ENCODE measurements at regions not wholly inside any gene's neighbourhood (a gene's known extent, or its start where the extent isn't known, plus 50 kb on each side); places are given as distances from the start of the nearest gene placed in this dataset.

GRCh38 chr13:56189978-56190377 lies 950.7 kb upstream of the PRR20A start:
- no peaks in the 10 kb centered on the region for H3K36me3 ChIP-seq (replicated peaks)
- TF ChIP-seq CTCF (IDR thresholded peaks at IDR 0.05; ENCODE audit: low read depth, low read length, missing control alignments) = no peak
- no peak for DNase-seq
- no peak overlapping the region for H3K27ac ChIP-seq
- H3K4me3 ChIP-seq (ENCODE audit: low read depth, low read length) = no peak overlapping the region
- H3K27me3 ChIP-seq (replicated peaks) = no peaks in the 10 kb centered on the region
- in situ Hi-C loops (cut with HindIII; ENCODE audit: low pct_ligation_motif_present, low sequenced_read_pairs) = no loop called here

GRCh38 chr13:56198350-56198749 lies 942.4 kb upstream of the PRR20A start:
- H3K36me3 ChIP-seq (replicated peaks) = no peaks in the 10 kb centered on the region
- DNase-seq = no peak
- no peak for TF ChIP-seq CTCF (IDR thresholded peaks at IDR 0.05; ENCODE audit: low read depth, low read length, missing control alignments)
- in situ Hi-C loops (cut with HindIII; ENCODE audit: low pct_ligation_motif_present, low sequenced_read_pairs) = no loop called here
- H3K27ac ChIP-seq = no peak overlapping the region
- H3K4me3 ChIP-seq (ENCODE audit: low read depth, low read length) = no peak overlapping the region
- H3K27me3 ChIP-seq (replicated peaks) = no peaks in the 10 kb centered on the region

GRCh38 chr13:56201834-56202233 lies 938.9 kb upstream of the PRR20A start:
- H3K27me3 ChIP-seq (replicated peaks) = no peaks in the 10 kb centered on the region
- in situ Hi-C loops (cut with HindIII; ENCODE audit: low pct_ligation_motif_present, low sequenced_read_pairs) = no loop called here
- DNase-seq = no peak
- no peak for TF ChIP-seq CTCF (IDR thresholded peaks at IDR 0.05; ENCODE audit: low read depth, low read length, missing control alignments)
- no peaks in the 10 kb centered on the region for H3K36me3 ChIP-seq (replicated peaks)
- no peak overlapping the region for H3K27ac ChIP-seq
- no peak overlapping the region for H3K4me3 ChIP-seq (ENCODE audit: low read depth, low read length)

GRCh38 chr13:56216221-56216620 lies 924.5 kb upstream of the PRR20A start:
- H3K4me3 ChIP-seq (ENCODE audit: low read depth, low read length) = no peak overlapping the region
- no peak for DNase-seq
- no peaks in the 10 kb centered on the region for H3K36me3 ChIP-seq (replicated peaks)
- no peak for TF ChIP-seq CTCF (IDR thresholded peaks at IDR 0.05; ENCODE audit: low read depth, low read length, missing control alignments)
- in situ Hi-C loops (cut with HindIII; ENCODE audit: low pct_ligation_motif_present, low sequenced_read_pairs) = no loop called here
- no peak overlapping the region for H3K27ac ChIP-seq
- no peaks in the 10 kb centered on the region for H3K27me3 ChIP-seq (replicated peaks)

GRCh38 chr13:56247692-56248091 lies 893.0 kb upstream of the PRR20A start:
- no peak overlapping the region for H3K27ac ChIP-seq

More at GRCh38 chr13:56247692-56248091, 893.0 kb upstream of the PRR20A start:
- no peak overlapping the region for H3K4me3 ChIP-seq (ENCODE audit: low read depth, low read length)
- H3K36me3 ChIP-seq (replicated peaks) = no peaks in the 10 kb centered on the region
- no peaks in the 10 kb centered on the region for H3K27me3 ChIP-seq (replicated peaks)
- in situ Hi-C loops (cut with HindIII; ENCODE audit: low pct_ligation_motif_present, low sequenced_read_pairs) = no loop called here
- DNase-seq = no peak
- no peak for TF ChIP-seq CTCF (IDR thresholded peaks at IDR 0.05; ENCODE audit: low read depth, low read length, missing control alignments)
